HG03095 (cell line): ENCODE measurements at regions not wholly inside any gene's neighbourhood (a gene's known extent, or its start where the extent isn't known, plus 50 kb on each side); places are given as distances from the start of the nearest gene placed in this dataset.

Experiments used
- ATAC-seq: cut with Tn5 transposase; IDR thresholded peaks from one replicate; pipeline ENCODE4 v1.9.1; 2021; ENCODE audit warnings: moderate library complexity; ENCODE audit not compliant: unreplicated experiment

DNA sequence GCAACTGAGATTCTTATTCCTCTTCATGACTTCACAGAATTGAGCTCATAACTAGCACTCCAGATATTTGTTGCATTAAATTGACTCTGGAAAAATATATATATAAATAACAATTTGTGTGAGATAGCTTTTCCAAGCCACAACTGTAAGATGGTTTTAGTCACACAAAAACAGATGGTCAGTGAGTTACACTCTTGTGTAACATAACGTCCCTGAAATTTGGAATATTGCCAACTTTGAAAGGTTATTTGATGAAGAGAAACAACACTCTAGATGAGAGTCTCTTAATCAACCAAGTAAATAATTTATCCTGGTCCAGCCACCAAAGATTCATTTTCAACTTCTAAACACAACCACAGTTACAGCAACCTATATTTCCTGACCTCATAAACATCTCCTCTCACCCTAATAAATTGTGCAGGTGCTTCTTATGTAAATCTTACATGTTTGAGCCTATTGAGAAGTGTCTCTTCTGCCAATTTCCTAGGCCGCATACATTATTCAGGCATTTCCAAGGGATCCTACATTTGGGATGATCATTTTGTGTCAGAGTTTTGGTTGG, 84.9 kb upstream of the ACP3 start:
- ATAC-seq, result no peak

DNA sequence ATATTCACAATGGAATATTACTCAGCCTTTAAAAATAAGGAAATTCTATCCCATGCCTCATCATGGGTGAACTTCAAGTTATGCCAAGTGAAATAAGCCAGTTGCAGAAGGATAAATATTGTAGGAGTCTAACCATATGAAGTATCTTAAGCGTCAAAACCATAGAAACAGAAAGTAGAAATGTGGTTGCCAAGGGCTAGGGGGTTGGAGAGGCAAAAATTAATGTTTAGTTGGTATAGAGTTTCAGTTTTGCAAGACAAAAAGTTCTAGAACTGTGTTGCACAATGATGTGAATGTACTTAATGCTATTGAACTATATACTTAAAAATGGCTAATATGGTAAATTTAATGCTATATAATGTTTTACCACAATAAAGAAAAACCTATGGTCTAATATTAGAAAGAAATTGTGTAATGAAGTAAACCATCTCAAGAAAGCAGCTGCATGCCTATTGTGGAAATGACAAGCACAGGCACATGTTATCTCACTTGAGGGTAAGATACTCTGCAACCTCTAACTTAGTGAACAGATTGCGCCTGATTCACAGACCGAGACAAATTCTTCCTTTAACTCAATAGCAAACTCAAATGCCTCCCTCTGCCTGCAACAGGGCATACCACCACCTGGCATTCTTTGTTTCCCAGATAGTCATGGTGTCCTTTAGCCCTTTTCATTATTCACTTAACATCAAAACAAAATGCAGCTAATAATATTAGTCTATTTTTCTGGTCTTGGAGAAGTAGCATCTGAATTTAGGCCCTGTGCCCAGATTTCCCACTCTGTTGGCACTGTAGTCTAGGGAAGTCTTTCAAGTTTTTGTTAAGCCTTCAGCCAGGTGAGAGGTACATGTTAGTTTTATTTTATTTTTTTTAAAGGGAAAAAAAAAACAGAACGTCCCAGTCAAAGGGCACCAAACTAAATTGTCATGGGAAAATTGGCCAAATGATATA, 80.2 kb upstream of the ACP3 start:
- ATAC-seq, result no peak

DNA sequence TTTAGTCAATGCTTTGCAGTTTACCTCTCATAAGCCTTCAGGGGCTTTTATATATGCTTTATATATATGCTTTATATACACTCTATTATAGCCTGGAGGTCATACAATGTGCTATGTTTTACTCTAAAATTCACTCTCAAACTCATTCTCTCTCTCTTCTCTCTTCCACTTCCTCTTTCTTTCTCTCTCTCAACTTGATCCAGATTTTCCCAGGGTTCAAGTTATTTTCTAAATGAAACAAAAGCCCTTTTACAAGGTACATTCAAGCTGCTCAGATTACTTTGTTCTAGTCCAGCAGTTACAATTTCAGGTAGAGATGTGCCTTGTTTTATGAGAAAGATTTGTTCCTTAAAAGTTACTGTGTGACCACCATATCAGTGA, 79.6 kb upstream of the ACP3 start:
- no peak for ATAC-seq

DNA sequence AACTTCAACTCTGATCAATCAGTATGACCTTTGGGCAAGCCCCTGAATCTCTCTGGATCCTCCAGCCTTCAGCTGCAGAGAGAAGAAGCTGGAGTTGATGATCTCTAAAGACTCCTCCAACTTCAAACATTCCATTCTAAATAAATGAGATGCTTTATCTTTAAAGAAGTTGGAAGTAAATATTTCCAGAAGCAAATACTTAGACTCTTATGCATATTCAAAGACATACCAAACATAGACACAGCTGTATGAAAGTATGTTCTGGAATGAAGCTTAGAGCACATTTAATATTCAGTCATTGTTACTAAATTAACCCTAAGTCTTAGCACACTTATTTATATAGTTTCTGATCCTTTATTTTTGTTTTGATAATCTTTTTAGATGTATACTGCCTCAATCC, 77.6 kb upstream of the ACP3 start:
- no peak for ATAC-seq

DNA sequence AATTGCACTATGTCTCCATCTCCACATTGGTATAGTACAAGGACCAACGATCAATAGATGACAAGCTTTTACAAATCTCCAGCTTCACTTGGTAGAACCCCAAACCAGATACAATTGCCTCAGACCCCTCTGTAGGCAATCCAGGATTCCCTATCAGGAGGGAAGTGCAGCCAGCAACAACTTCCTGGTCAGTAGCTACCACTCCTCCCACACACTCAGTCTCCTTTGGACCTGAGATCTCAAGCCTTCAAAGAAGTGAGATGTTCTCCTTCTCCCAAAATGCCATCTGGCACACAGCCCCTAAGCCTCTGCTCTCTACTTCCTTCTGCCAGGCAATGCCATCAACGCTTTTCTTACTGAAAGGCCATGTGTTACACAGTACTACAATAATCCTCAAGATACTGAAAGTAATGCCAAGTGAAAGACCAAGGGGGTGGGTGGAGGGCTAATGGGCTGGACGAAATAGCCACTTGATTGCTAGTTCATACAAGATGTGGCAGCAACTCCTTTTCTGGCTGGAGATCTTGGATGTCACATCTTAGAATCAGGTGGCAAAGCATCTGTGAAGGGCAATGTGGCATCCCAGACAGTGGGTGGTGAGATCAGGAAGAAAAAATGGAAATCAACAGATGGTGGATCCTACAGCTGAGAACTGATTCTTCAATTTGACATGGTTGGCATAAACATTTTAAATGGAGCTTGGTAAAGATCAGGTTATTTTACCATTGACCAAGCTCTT, 75.3 kb upstream of the ACP3 start:
- ATAC-seq, result no peak

DNA sequence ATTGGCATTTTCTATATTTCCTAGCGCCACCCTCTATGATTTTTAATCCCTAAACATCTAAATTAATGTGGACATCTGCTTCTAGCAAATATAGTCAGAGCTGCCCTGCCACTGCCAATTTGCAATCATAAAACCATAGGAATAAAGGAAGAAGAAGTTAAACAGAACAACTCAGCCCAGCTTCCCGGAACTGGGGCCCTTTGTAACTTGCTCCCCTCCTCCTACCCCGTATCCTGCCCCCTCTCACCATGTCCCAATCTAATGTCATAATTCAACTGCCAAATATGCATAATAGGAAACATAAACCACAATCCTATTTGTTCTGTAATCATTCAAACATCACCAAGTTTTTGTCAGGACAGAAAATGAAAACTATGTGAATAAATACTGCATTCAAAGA, 74.4 kb upstream of the ACP3 start:
- ATAC-seq, result no peak

DNA sequence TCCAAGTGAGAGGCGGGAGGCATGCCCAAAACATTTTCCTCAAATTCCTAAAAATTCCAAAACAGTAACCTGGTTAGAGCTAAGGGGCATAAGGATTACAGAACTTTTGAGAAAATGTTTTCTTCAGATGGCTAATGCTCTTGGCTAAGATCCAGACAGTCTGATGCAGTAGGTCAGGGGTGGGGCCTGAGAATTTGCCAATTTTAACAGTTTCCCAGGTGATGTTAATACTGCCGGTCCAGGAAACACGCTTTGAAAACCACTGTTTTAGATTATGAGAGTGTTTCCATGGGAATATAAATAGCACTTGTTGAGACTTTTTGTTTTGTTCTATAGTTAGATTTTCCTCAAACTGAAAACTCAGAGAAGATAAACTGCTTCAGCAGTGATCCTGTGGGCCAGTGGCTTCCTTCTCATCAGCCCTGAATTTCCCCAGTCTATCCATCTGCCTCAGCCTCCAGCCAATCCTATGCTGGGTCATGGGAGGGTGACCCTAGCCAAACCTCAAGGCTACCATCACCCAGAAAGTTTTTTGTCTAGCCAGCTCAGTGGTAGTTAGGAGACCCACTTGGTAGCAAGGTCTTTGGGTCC, 71.6 kb upstream of the ACP3 start:
- no peak for ATAC-seq

DNA sequence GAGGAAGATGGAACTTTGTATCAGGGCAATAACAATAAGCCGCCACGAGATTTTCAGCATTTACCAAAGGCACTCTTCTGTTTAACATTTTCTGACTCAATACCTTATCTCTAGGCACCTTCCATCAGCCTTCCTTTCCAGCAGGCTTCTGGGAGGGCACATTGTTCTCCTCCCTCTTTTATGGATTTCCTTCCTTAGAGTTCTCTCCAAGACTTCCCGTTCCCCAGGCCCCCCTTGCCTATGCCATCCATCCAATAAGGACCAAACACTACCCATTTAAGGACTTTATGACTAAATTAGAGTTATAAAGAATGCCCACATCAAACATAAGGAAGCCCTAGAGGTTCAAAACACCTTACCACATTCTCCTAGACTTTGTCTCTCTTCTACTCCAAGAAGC, 71.0 kb upstream of the ACP3 start:
- ATAC-seq, result no peak

DNA sequence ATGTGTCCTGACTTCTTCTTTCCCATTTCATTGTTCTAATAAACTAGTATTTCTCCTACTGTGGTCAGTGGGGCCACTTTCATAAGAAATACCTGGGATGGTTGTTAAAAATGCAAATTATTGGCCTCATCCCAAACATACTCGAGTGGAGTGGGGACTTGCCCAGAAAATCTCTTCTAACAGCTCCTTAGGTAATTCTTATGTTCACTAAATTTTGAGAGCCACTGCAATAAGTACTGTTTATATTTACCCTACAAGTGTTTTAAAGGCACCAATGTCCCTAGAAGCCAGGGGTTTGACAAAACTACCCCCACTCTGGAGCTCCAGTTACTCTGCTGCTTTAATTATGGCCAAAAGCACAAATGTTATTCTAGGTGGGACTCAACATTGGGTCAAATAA, 70.0 kb upstream of the ACP3 start:
- ATAC-seq, result no peak

DNA sequence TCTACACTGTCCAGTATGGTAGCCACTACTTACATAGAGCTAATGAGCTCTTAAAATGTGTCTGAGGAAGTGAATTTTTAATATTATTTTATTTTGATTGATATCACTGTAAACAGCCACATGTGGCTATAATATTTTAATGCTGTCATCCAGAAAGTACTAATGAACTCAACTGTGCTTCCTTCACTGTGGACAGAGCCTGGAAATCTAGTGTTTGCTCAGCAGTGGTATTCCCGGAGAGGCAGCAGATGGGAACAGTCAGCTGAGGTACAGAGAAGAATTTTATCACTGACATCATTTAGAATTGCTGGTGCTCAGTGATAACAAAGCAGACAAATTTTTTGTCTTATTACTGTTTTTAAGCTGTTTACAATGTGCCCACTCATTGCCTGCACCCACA, 68.7 kb upstream of the ACP3 start:
- no peak for ATAC-seq

DNA sequence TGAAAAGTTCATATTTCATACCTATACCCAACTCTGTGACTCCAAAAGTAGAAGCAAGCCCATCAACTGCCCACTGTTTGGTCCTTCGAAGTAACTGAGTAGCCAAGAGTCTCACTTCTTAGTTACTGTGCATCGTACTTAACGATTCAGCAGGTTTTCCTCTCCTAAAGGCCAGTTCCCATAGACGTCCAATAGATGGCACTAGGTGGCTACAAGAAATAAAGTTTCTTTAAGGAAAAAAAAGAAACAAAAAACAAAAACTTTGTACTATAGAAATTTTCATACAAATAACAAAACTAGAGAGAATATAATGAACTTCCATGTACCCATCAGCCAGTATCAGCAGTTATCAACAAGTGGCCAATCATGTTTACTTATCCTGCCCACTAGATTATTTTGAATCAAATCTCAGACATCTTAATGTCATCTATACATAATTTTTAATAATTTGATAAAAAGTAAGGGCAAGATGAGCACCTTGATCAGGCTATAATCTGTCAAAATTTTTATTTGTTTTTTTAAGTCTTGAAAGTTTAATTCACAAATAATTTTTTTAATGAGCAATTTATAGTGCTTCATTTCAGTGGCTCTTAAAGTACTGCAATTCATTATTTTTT, 63.8 kb upstream of the ACP3 start:
- ATAC-seq, result peak; percentile 49

DNA sequence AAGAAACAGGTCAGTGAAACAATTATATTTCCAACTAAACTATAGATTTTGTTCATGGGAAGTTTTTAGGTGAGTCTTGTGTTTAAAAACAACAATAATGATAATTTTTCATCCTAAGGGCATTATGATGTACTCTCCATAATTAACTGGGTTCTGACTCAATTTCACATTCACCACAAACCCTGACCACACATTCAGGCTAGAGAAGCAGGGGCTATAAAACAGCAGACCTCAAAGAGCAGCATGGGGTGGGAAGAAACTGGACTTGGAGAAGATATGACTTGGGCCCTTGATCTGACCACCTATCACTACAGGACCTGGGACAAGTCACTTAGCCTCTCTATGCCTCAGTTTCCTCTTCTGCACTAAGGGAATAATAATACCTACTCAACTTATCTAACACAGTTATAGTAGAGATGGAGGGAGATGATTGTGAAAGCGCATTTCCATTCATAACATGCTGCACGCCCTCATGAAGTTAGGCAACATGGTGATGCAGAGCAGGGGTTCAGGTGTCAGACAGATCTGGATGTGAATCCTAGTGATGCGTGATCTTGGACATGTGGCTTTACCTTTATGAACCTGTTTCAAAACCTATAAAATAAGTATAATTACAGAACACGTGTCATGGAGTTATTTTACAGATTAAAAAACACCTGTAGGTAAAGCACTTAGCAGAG, 63.0 kb upstream of the ACP3 start:
- ATAC-seq, result no peak

DNA sequence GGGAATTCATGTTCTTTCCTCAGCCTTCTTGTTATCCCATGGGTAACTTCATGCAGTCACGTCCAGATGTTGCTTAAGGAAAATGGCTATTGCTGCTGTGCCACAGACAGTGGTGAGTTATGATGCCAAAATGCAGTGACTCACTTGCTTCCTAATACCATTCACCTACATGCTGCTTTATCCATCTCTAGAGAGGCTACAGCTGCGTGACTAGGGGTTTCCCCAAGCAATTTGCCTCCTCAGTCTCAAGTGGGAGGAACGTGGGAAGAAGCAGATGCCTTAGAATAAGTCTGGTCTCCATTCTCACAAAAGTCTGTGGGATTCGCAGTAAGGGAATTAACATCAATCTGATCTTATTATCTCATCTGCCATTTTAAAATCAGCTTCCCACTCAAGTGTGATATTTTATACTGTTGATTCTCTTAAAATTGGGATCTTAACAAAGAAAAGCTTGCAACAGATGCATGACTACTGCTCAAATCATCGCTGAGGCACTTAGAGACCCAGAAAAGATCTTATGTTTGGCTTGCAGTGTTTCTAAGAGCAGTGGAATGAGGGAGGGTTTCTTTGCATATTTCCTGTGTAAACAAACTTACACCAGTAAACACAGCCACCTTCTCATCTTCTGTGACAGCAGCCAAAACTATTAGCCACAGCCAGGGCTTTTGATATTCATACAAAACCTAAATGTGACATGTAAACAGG, 62.0 kb upstream of the ACP3 start:
- ATAC-seq, result no peak

DNA sequence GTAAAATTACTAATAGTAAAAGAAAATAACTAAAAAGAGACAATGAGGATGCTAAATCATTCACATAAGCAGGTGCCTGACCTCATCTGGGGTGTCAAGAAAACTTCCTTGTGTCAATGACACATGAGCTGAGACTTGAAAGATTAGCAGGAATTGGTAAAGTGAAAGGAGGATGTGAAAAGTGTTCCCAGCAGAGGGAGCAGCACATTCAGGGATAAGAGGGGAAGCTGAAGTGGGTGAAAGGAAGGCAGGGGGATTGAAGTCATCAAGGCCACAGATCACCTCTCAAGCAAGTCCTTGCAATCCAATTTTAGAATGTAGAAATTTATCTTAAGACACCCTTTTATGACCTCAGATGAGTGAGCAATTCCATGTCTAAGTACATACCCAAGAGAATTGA, 60.2 kb upstream of the ACP3 start:
- ATAC-seq, result no peak

DNA sequence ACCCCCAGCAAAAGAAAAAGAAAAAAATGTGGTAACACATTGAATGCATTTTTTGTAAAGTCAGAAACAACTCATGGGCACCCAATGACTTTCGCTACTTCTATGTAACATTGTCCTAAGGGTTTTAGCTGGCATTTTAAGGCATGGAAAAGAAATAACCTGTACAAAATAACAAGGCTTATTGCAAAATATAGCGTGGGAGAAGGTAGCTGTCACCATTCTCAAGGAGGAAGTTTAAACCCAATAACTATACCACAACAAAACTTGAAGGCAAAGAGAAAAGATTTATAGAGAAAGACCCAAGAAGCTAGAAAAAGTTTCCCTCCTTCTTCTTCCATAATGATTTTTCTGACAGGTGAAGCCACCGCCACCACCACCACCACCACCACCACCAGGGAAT, 55.7 kb upstream of the ACP3 start:
- ATAC-seq, result no peak

DNA sequence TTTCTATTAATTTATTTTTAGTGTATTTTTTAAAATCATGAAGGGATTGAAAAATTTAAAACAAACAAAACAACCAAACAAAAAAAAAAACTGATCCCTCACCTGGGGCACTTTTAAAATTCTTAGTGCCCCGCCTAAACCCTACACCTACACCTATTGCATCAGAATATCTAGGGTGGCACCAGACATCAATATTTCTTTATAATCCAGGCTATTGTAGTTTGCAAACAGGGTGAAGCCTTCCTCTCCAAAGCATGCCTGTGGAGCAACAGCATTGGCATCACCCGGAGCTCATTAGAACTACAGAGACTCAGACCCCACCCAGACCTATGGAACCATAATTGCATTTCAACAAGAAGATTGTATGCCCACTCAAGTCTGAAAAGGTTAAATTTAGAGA, 54.9 kb upstream of the ACP3 start:
- no peak for ATAC-seq

DNA sequence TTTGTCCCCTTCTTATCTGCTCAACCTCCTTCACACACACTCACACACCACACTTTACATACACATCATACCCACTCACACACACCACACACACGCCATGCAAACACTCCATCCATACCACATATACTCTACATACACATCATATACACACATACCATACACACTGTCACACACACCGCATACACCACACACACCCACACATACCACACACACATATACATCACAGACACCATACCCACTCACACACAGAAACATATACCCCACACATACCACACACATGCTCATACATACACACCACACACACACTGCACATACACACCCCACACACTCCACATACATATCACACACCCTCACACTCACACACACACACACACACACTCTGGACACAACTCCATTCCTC, 54.3 kb upstream of the ACP3 start:
- no peak for ATAC-seq

DNA sequence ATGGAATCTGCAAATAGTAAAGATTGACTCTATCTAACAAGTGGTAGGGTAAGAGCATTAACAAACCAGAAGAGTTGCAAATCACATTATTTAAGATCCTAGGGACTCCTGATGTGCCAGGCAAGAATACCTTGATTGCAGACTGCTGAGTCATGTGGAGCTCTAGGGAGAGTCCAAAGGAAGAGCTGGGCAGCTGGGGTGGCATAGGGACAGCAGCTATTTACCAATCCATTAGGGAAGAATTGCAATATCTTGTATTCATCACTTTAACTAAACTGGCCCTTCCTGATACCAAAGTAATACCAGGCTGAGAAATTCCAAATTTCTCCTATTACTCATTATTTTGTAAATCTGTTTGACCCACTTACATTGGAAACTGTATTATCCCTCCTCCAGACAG, 52.2 kb upstream of the ACP3 start:
- no peak for ATAC-seq

DNA sequence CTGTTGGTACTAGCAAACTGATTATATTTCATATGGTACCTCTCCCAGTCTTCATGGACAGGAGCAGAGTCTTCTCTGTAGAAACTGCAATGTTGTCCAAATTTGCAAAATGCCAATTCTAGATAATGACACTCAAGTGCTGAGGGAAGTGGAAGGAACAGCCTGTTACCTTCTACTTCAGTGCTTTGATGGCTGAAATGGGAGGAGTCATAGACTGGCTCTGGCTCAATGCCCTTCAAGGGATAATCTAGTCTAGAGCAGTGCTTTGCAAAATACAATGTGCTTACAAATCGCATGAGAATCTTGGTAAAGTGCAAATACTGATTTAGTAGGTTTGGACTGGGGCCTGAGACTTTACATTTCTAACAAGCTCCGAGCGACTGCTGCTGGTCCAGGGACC, 51.7 kb upstream of the ACP3 start:
- ATAC-seq, result no peak

DNA sequence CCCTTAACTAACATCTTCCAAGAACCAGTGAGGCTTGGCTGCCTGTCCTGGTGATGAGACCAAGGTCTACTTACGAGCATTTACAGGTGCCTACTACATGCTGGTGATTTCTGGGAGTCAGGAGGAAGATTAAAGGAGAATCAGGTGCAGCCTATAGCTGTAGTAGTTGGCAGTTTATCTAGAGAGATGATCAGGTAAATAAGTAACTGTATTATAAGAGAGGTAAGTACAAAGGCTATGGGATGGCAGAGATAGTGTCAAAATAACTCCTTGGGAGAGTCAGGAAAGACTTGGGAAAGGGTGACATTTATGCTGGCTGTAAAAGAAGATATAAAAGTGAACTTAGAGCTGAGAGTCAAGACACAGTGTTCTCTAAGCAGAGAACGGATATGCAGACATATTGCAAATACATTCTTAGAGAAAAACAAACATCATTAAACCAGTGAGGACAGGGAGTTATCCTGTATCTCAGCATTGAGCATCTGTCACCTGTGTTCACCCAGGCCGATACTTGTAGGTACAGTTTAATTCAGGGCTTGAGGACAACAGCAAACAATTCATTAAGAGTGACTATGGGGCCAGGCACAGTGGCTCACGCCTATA, 49.7 kb upstream of the ACP3 start:
- ATAC-seq, result no peak
